ENCODE measurements at regions not wholly inside any gene's neighbourhood (a gene's known extent, or its start where the extent isn't known, plus 50 kb on each side); places are given as distances from the start of the nearest gene placed in this dataset.

- no peak for DNase-seq (ENCODE audit: low spot score)
- no peak for TF ChIP-seq CTCF (IDR thresholded peaks at IDR 0.05; ENCODE audit: borderline replicate concordance, control extremely low read depth, extremely low read depth, insufficient read depth, missing control alignments)
- in situ Hi-C loops (cut with MboI; ENCODE audit: low sequenced_read_pairs, unreplicated experiment) = no loop called here
These were observed 75.9 kb upstream of the ADAMTS19 start for GRCh38 chr5:129384193-129384592.

- in situ Hi-C loops (cut with MboI; ENCODE audit: low sequenced_read_pairs, unreplicated experiment) = no loop called here
- DNase-seq (ENCODE audit: low spot score) = no peak
- TF ChIP-seq CTCF (IDR thresholded peaks at IDR 0.05; ENCODE audit: borderline replicate concordance, control extremely low read depth, extremely low read depth, insufficient read depth, missing control alignments) = no peak
These were observed 75.4 kb upstream of the ADAMTS19 start for GRCh38 chr5:129384736-129385135.

GRCh38 chr5:129387944-129388343 is 72.2 kb upstream of the ADAMTS19 start:
- in situ Hi-C loops (cut with MboI; ENCODE audit: low sequenced_read_pairs, unreplicated experiment) = no loop called here
- DNase-seq (ENCODE audit: low spot score) = no peak

GRCh38 chr5:129392681-129393080 is 67.4 kb upstream of the ADAMTS19 start:
- in situ Hi-C loops (cut with MboI; ENCODE audit: low sequenced_read_pairs, unreplicated experiment) = no loop called here
- no peak for TF ChIP-seq CTCF (IDR thresholded peaks at IDR 0.05; ENCODE audit: borderline replicate concordance, control extremely low read depth, extremely low read depth, insufficient read depth, missing control alignments)
- DNase-seq (ENCODE audit: low spot score) = no peak

More at GRCh38 chr5:129387944-129388343, 72.2 kb upstream of the ADAMTS19 start:
- TF ChIP-seq CTCF (IDR thresholded peaks at IDR 0.05; ENCODE audit: borderline replicate concordance, control extremely low read depth, extremely low read depth, insufficient read depth, missing control alignments) = no peak

- no peak for TF ChIP-seq CTCF (IDR thresholded peaks at IDR 0.05; ENCODE audit: borderline replicate concordance, control extremely low read depth, extremely low read depth, insufficient read depth, missing control alignments)
- in situ Hi-C loops (cut with MboI; ENCODE audit: low sequenced_read_pairs, unreplicated experiment) = no loop called here
- no peak for DNase-seq (ENCODE audit: low spot score)
These were observed 64.9 kb upstream of the ADAMTS19 start for GRCh38 chr5:129395247-129395646.

- no peak for DNase-seq (ENCODE audit: low spot score)
- TF ChIP-seq CTCF (IDR thresholded peaks at IDR 0.05; ENCODE audit: borderline replicate concordance, control extremely low read depth, extremely low read depth, insufficient read depth, missing control alignments) = no peak
- in situ Hi-C loops (cut with MboI; ENCODE audit: low sequenced_read_pairs, unreplicated experiment) = no loop called here
These were observed 61.9 kb upstream of the ADAMTS19 start for GRCh38 chr5:129398026-129398678.

All from GM13976 (cell line).